ENCODE measurements at regions not wholly inside any gene's neighbourhood (a gene's known extent, or its start where the extent isn't known, plus 50 kb on each side); places are given as distances from the start of the nearest gene placed in this dataset.

- Histone ChIP-seq H3K9me3 (ENCODE audit: control insufficient read depth in 4 of 4, low read length in 3 of 4) (no peaks in the 10 kb centered on the region), H3K27me3 (ENCODE audit: control insufficient read depth in 4 of 4, insufficient read depth in 4 of 4, low read length in 3 of 4) (peaks cover 0 to 3% (median 1%) of the 10 kb centered on the region in 4 donors), H3K27ac (ENCODE audit: low read depth in 1 of 2, low read length in 2 of 2) (no peak overlapping the region), H3K4me3 (ENCODE audit: low read depth in 1 of 3, low read length in 3 of 3) (no peak overlapping the region), H3K4me1 (ENCODE audit: control insufficient read depth in 4 of 4, insufficient read depth in 4 of 4, low read length in 3 of 4) (no peaks in the 10 kb centered on the region), H3K36me3 (ENCODE audit: control insufficient read depth in 4 of 4, insufficient read depth in 3 of 4, low read depth in 1 of 4, low read length in 3 of 4) (no peaks in the 10 kb centered on the region), H3K9ac (ENCODE audit: low read depth in 1 of 2, low read length in 2 of 2) (no peak overlapping the region)
- 79% methylated on average over 7 of the region's 7 CpGs for WGBS
- no peak for DNase-seq (ENCODE audit: low spot score)
- TF ChIP-seq RXRA (IDR thresholded peaks at IDR 0.05) (no peak), CTCF (IDR thresholded peaks at IDR 0.05; ENCODE audit: low read depth, low read length, missing input control) (no peak), GABPA (IDR thresholded peaks at IDR 0.05 in 1 of 2, conservative IDR thresholded peaks at IDR 0.05 in 1 of 2) (no peak), SP1 (IDR thresholded peaks at IDR 0.05) (no peak), HNF4A (conservative IDR thresholded peaks at IDR 0.05) (no peak)
- TF ChIP-seq, protein P1, sequence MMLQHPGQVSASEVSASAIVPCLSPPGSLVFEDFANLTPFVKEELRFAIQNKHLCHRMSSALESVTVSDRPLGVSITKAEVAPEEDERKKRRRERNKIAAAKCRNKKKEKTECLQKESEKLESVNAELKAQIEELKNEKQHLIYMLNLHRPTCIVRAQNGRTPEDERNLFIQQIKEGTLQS (IDR thresholded peaks at IDR 0.05): no peak
Measured at GRCh38 chr5:167145841-167146240, 1145.6 kb upstream of the WWC1 start.

GRCh38 chr5:167147879-167148278, 1143.6 kb upstream of the WWC1 start:
- TF ChIP-seq REST (IDR thresholded peaks at IDR 0.05): no peak
- TF ChIP-seq YY1 (IDR thresholded peaks at IDR 0.05): no peak
- TF ChIP-seq RAD21 (IDR thresholded peaks at IDR 0.05): no peak
- TF ChIP-seq JUND (IDR thresholded peaks at IDR 0.05): no peak
- TF ChIP-seq, protein P1 (IDR thresholded peaks at IDR 0.05): no peak
- no peak for TF ChIP-seq FOXA2 (IDR thresholded peaks at IDR 0.05)
- TF ChIP-seq HNF4A (conservative IDR thresholded peaks at IDR 0.05): no peak
- TF ChIP-seq CTCF (IDR thresholded peaks at IDR 0.05; ENCODE audit: low read depth, low read length, missing input control): no peak
- WGBS: 70% methylated on average over 3 of the region's 3 CpGs
- peaks cover 0 to 3% (median 1%) of the 10 kb centered on the region in 4 donors for H3K27me3 ChIP-seq (ENCODE audit: control insufficient read depth in 4 of 4, insufficient read depth in 4 of 4, low read length in 3 of 4)

More at GRCh38 chr5:167147879-167148278, 1143.6 kb upstream of the WWC1 start:
- no peak overlapping the region for H3K9ac ChIP-seq (ENCODE audit: low read depth in 1 of 2, low read length in 2 of 2)
- H3K4me1 ChIP-seq (ENCODE audit: control insufficient read depth in 4 of 4, insufficient read depth in 4 of 4, low read length in 3 of 4): no peaks in the 10 kb centered on the region
- no peaks in the 10 kb centered on the region for H3K9me3 ChIP-seq (ENCODE audit: control insufficient read depth in 4 of 4, low read length in 3 of 4)
- H3K4me3 ChIP-seq (ENCODE audit: low read depth in 1 of 3, low read length in 3 of 3): no peak overlapping the region
- no peaks in the 10 kb centered on the region for H3K36me3 ChIP-seq (ENCODE audit: control insufficient read depth in 4 of 4, insufficient read depth in 3 of 4, low read depth in 1 of 4, low read length in 3 of 4)
- no peak for DNase-seq (ENCODE audit: low spot score)
- no peak overlapping the region for H3K27ac ChIP-seq (ENCODE audit: low read depth in 1 of 2, low read length in 2 of 2)

All from liver (tissue), 8 donors.